RKO (cell line): ENCODE measurements at regions not wholly inside any gene's neighbourhood (a gene's known extent, or its start where the extent isn't known, plus 50 kb on each side); places are given as distances from the start of the nearest gene placed in this dataset.

Experiments
- DNase-seq: peaks from one replicate; pipeline ENCODE4 v3.0.0-alpha.2; 2016; ENCODE audit warnings: low spot score

- DNase-seq = no peak
These were observed 138.4 kb upstream of the FRMD6 start for GRCh38 chr14:51513281-51513680.

- no peak for DNase-seq
These were observed 137.8 kb upstream of the FRMD6 start for GRCh38 chr14:51513933-51514332.

- DNase-seq = no peak
These were observed 136.1 kb upstream of the FRMD6 start for GRCh38 chr14:51515611-51516010.

GRCh38 chr14:51516706-51517395 lies 134.9 kb upstream of the FRMD6 start:
- no peak for DNase-seq

GRCh38 chr14:51518280-51518679 lies 133.4 kb upstream of the FRMD6 start:
- no peak for DNase-seq

GRCh38 chr14:51518711-51519110 lies 133.0 kb upstream of the FRMD6 start:
- DNase-seq = no peak

GRCh38 chr14:51520087-51520486 lies 131.6 kb upstream of the FRMD6 start:
- DNase-seq = no peak

- no peak for DNase-seq
These were observed 129.9 kb upstream of the FRMD6 start for GRCh38 chr14:51521764-51522163.

- DNase-seq = no peak
These were observed 128.5 kb upstream of the FRMD6 start for GRCh38 chr14:51523243-51523642.

- no peak for DNase-seq
These were observed 126.0 kb upstream of the FRMD6 start for GRCh38 chr14:51525739-51526138.

GRCh38 chr14:51527073-51527472 lies 124.6 kb upstream of the FRMD6 start:
- DNase-seq = no peak

GRCh38 chr14:51529736-51530135 lies 122.0 kb upstream of the FRMD6 start:
- DNase-seq = no peak

GRCh38 chr14:51533160-51533559 lies 118.5 kb upstream of the FRMD6 start:
- peak; percentile 45 for DNase-seq

GRCh38 chr14:51533872-51534553 lies 117.7 kb upstream of the FRMD6 start:
- DNase-seq = no peak

- no peak for DNase-seq
These were observed 117.1 kb upstream of the FRMD6 start for GRCh38 chr14:51534610-51535011.

- no peak for DNase-seq
These were observed 116.2 kb upstream of the FRMD6 start for GRCh38 chr14:51535443-51536044.

- DNase-seq = no peak
These were observed 112.7 kb upstream of the FRMD6 start for GRCh38 chr14:51538973-51539372.

GRCh38 chr14:51539571-51540037 lies 112.1 kb upstream of the FRMD6 start:
- DNase-seq = no peak

GRCh38 chr14:51540364-51540763 lies 111.3 kb upstream of the FRMD6 start:
- DNase-seq = no peak

- DNase-seq = no peak
These were observed 107.2 kb upstream of the FRMD6 start for GRCh38 chr14:51544471-51544870.

- DNase-seq = no peak
These were observed 106.8 kb upstream of the FRMD6 start for GRCh38 chr14:51544901-51545300.

- DNase-seq = no peak
These were observed 106.3 kb upstream of the FRMD6 start for GRCh38 chr14:51545396-51545795.

GRCh38 chr14:51546099-51546498 lies 105.6 kb upstream of the FRMD6 start:
- no peak for DNase-seq
